Stomach (tissue), 8 donors: ENCODE measurements at regions not wholly inside any gene's neighbourhood (a gene's known extent, or its start where the extent isn't known, plus 50 kb on each side); places are given as distances from the start of the nearest gene placed in this dataset.

Experiments
- DNase-seq, 2 donors: peaks; one replicate each; pipeline versions ENCODE4 v3.0.0 to v3.0.0-alpha.2; 2013 to 2019
- H3K27ac ChIP-seq, 5 donors: fragments of 200-600 bp in 4 of 5; sonication (generic) in 4 of 5; one replicate each; pipeline ENCODE4 v1.5.1; 2013 to 2019; ENCODE audit warnings: mild to moderate bottlenecking in 1 of 5, moderate library complexity in 1 of 5
- H3K27me3 ChIP-seq, 3 donors: fragments of 200-600 bp; sonication (generic); one replicate each; pipeline ENCODE4 v1.5.1; 2017 to 2019; ENCODE audit warnings: mixed run types in 1 of 3
- H3K36me3 ChIP-seq, 4 donors: fragments of 200-600 bp; sonication (generic); 1 replicate in 3 of 4; 2 replicates in 1 of 4; pipeline ENCODE4 v1.5.1; 2016 to 2019
- H3K4me1 ChIP-seq, 4 donors: fragments of 200-600 bp; sonication (generic); one replicate each; pipeline ENCODE4 v1.5.1; 2016 to 2019
- H3K4me3 ChIP-seq, 4 donors: fragments of 200-600 bp; sonication (generic) in 3 of 4; one replicate each; pipeline ENCODE4 v1.5.1; 2016 to 2019; ENCODE audit warnings: mild to moderate bottlenecking in 1 of 4
- H3K9me3 ChIP-seq, 4 donors: fragments of 200-600 bp; sonication (generic); one replicate each; pipeline ENCODE4 v1.5.1; 2016 to 2019
- CTCF ChIP-seq, 7 experiments: fragments of 450-650 bp in 4 of 7; fragments of 200-600 bp in 3 of 7; sonication (generic) in 3 of 7; IDR thresholded peaks; one replicate each; pipeline ENCODE4 v1.5.1; 2016 to 2019; ENCODE audit warnings: antibody characterized with exemption in 7 of 7, control low read depth in 2 of 7, mild to moderate bottlenecking in 1 of 7
- EP300 ChIP-seq: sonication (generic); formaldehyde crosslinking; IDR thresholded peaks from one replicate; pipeline ENCODE4 v1.6.1; 2017; ENCODE audit warnings: antibody characterized with exemption
- POLR2A ChIP-seq, 4 donors: fragments of 450-650 bp; IDR thresholded peaks; one replicate each; pipeline ENCODE4 v1.6.1; 2016; ENCODE audit warnings: antibody characterized with exemption in 4 of 4, control low read depth in 2 of 4, mild to moderate bottlenecking in 1 of 4, moderate library complexity in 1 of 4
- POLR2AphosphoS5 ChIP-seq, 3 donors: sonication (generic); formaldehyde crosslinking; IDR thresholded peaks; one replicate each; pipeline ENCODE4 v1.6.1; 2016; ENCODE audit warnings: antibody characterized with exemption in 3 of 3
- WGBS, 5 donors: extraction: QIAGEN DNeasy Blood & Tissue Kit in 3 of 5; methylation state at CpG; one replicate each; pipeline versions ENCODE4 v1.1.5 to v1.1.7; 2013 to 2018; 5-methylcytosine and 5-hydroxymethylcytosine counted together
- intact Hi-C: fragments of 100-400 bp; cut with DNase I; formaldehyde crosslinking; loops from one replicate; pipeline ENCODE4 v1.15.1; 2023; ENCODE audit warnings: low total_unique reads
- donor health status: healthy with polysubstance abuse.
- donor health status: Bipolar disorder and iron deficiency.
- donor health status: healthy.

- Histone ChIP-seq H3K4me1 (peaks cover 0 to 24% (median 10%) of the 10 kb centered on the region in 4 donors), H3K27ac (no peak overlapping the region), H3K4me3 (no peak overlapping the region), H3K36me3 (no peaks in the 10 kb centered on the region), H3K9me3 (no peaks in the 10 kb centered on the region), H3K27me3 (peaks cover 0 to 34% (median 0%) of the 10 kb centered on the region in 3 donors)
- intact Hi-C loops: no loop called here
- 52 to 73% (median 65%) methylated on average over 3 of the region's 3 CpGs for WGBS, 5 donors
- TF ChIP-seq POLR2A (IDR thresholded peaks at IDR 0.05): no peak
- no peak for TF ChIP-seq POLR2AphosphoS5 (IDR thresholded peaks at IDR 0.05)
- no peak for TF ChIP-seq CTCF (IDR thresholded peaks at IDR 0.05)
- no peak for TF ChIP-seq EP300
- DNase-seq: no peak
These were observed 61.3 kb upstream of the PFKP start for GRCh38 chr10:3006093-3006492.

- whole genome bisulfite sequencing, 5 donors: 84 to 99% (median 89%) methylated on average over 2 of the region's 2 CpGs
- no peak overlapping the region for H3K27ac ChIP-seq
- no peak overlapping the region for H3K4me3 ChIP-seq
- DNase-seq: no peak
- TF ChIP-seq EP300: no peak
- intact Hi-C loops: no loop called here
- H3K9me3 ChIP-seq: no peaks in the 10 kb centered on the region
- H3K36me3 ChIP-seq: no peaks in the 10 kb centered on the region
- H3K4me1 ChIP-seq: no peaks in the 10 kb centered on the region
- H3K27me3 ChIP-seq: peaks cover 0 to 11% (median 0%) of the 10 kb centered on the region in 3 donors
These were observed 65.0 kb upstream of the PFKP start for GRCh38 chr10:3002304-3002703.

- Histone ChIP-seq H3K27me3 (no peaks in the 10 kb centered on the region), H3K27ac (no peak overlapping the region), H3K4me1 (no peaks in the 10 kb centered on the region), H3K36me3 (no peaks in the 10 kb centered on the region), H3K9me3 (no peaks in the 10 kb centered on the region), H3K4me3 (no peak overlapping the region)
- intact Hi-C loops: no loop called here
- no peak for TF ChIP-seq EP300
- no peak for TF ChIP-seq POLR2A (IDR thresholded peaks at IDR 0.05)
- WGBS, 5 donors: 62 to 78% (median 71%) methylated on average over 2 of the region's 2 CpGs
- DNase-seq: no peak
These were observed 67.3 kb upstream of the PFKP start for GRCh38 chr10:3000048-3000447.

GRCh38 chr10:2994221-2994961 lies 73.0 kb upstream of the PFKP start:
- intact Hi-C loops: no loop called here
- Histone ChIP-seq H3K4me1 (no peaks in the 10 kb centered on the region), H3K9me3 (peaks cover 0 to 5% (median 4%) of the 10 kb centered on the region in 4 donors), H3K36me3 (no peaks in the 10 kb centered on the region), H3K27me3 (peaks cover 0 to 5% (median 0%) of the 10 kb centered on the region in 3 donors), H3K27ac (no peak overlapping the region), H3K4me3 (no peak overlapping the region)
- WGBS, 5 donors: 40 to 61% (median 45%) methylated on average over 7 of the region's 7 CpGs
- no peak for TF ChIP-seq EP300
- TF ChIP-seq CTCF (IDR thresholded peaks at IDR 0.05): no peak
- no peak for TF ChIP-seq POLR2A (IDR thresholded peaks at IDR 0.05)
- TF ChIP-seq POLR2AphosphoS5 (IDR thresholded peaks at IDR 0.05): no peak
- DNase-seq: no peak

GRCh38 chr10:2993636-2994035 lies 73.7 kb upstream of the PFKP start:
- WGBS, 5 donors: 92 to 95% (median 93%) methylated on average over 17 of the region's 17 CpGs
- Histone ChIP-seq H3K4me1 (no peaks in the 10 kb centered on the region), H3K9me3 (peaks cover 0 to 13% (median 11%) of the 10 kb centered on the region in 4 donors), H3K36me3 (no peaks in the 10 kb centered on the region), H3K27ac (no peak overlapping the region), H3K27me3 (peaks cover 0 to 12% (median 0%) of the 10 kb centered on the region in 3 donors), H3K4me3 (no peak overlapping the region)
- no peak for TF ChIP-seq CTCF (IDR thresholded peaks at IDR 0.05)
- TF ChIP-seq POLR2A (IDR thresholded peaks at IDR 0.05): no peak
- TF ChIP-seq EP300: no peak
- no peak for TF ChIP-seq POLR2AphosphoS5 (IDR thresholded peaks at IDR 0.05)
- no peak for DNase-seq
- intact Hi-C loops: no loop called here
